ENCODE measurements at regions not wholly inside any gene's neighbourhood (a gene's known extent, or its start where the extent isn't known, plus 50 kb on each side); places are given as distances from the start of the nearest gene placed in this dataset.
"Not testable (repeated sequence)": the region's sequence is repeated elsewhere in the genome, so short reads cannot be mapped to it uniquely, and the experiment has no call there.

DNA sequence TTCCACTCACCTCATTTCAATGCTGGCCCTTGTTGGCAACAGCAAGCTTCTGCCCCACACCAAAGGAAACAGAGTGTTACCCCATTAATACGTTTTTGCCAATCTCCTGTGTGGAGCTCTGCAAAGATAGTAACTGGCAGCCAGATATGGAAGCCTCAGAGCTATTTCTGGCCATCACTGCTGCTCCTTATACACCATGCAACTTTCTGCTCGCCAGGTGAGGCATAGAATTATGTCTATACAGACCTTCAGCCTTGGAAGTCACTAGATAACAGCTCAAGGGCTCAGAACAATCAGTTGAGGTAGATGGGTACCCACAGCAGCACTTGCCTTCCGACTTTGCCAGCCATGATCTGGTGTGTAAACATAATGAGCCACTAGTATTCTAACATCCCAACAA is 214.8 kb upstream of the ALG10B start:
- no peak overlapping the region for H3K4me3 ChIP-seq (ENCODE audit: low read depth, low read length)
- DNase-seq (ENCODE audit: low read depth) = no peak
- TF ChIP-seq, protein P1, sequence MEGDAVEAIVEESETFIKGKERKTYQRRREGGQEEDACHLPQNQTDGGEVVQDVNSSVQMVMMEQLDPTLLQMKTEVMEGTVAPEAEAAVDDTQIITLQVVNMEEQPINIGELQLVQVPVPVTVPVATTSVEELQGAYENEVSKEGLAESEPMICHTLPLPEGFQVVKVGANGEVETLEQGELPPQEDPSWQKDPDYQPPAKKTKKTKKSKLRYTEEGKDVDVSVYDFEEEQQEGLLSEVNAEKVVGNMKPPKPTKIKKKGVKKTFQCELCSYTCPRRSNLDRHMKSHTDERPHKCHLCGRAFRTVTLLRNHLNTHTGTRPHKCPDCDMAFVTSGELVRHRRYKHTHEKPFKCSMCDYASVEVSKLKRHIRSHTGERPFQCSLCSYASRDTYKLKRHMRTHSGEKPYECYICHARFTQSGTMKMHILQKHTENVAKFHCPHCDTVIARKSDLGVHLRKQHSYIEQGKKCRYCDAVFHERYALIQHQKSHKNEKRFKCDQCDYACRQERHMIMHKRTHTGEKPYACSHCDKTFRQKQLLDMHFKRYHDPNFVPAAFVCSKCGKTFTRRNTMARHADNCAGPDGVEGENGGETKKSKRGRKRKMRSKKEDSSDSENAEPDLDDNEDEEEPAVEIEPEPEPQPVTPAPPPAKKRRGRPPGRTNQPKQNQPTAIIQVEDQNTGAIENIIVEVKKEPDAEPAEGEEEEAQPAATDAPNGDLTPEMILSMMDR (IDR thresholded peaks at IDR 0.05; ENCODE audit: insufficient read depth, low read length) = no peak

DNA sequence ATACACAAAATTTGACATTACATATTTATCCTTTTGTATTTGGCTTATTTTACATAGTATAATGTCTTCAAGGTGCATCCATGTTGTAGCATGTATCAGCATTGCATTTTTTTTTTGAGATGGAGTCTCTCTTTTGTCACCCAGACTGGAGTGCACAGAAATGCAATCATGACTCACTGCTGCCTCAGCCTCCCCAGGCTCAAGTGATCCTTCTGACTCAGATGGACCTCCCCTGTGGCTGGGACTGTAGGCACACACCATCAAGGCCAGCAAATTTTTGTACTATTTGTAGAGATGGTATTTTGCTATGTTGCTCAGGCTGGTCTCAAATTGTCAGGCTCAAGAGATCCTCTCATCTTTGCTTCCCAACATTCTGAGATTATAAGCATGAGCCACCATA is 214.4 kb upstream of the ALG10B start:
- no peak for DNase-seq (ENCODE audit: low read depth)
- TF ChIP-seq, protein P1 (IDR thresholded peaks at IDR 0.05; ENCODE audit: insufficient read depth, low read length) = no peak
- no peak overlapping the region for H3K4me3 ChIP-seq (ENCODE audit: low read depth, low read length)

DNA sequence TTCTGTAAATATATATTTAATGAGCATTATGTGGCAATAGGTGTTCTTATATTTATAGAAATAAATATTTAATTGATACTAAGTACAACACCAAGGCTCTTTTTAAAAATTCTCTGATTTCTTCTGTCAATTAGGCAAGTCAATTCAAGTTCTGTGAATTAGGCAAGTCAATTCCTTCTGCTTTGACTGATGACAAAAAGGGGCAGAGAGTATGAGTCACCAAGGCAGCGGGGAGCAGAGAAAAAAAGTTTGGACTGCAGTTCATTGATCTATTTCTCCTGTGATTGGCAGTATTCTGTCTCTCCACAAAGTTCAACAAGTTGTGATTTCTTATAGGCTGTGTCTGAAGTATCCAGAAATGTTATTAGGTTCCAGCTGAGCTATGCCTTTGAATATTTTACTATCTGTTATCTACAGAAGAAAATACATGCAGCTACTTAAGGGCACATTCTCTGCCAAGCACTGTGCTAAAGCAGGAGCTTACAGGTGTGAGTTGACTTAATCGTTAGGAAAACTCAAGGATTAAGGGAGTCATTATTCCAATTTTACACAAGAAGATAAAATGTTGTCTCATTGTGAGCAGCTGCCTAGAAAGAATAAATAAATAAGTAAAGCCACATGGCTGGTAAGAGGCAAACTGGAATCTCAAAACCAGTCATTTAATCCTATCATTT is 206.4 kb upstream of the ALG10B start:
- no peak for DNase-seq (ENCODE audit: low read depth)
- TF ChIP-seq, protein P1 (IDR thresholded peaks at IDR 0.05; ENCODE audit: insufficient read depth, low read length) = no peak
- H3K4me3 ChIP-seq (ENCODE audit: low read depth, low read length) = no peak overlapping the region

- DNase-seq (ENCODE audit: low read depth) = no peak
- TF ChIP-seq, protein P1 (IDR thresholded peaks at IDR 0.05; ENCODE audit: insufficient read depth, low read length) = no peak
- H3K4me3 ChIP-seq (ENCODE audit: low read depth, low read length) = no peak overlapping the region
Observed at GRCh38 chr12:38113991-38114390, 202.6 kb upstream of the ALG10B start.

DNA sequence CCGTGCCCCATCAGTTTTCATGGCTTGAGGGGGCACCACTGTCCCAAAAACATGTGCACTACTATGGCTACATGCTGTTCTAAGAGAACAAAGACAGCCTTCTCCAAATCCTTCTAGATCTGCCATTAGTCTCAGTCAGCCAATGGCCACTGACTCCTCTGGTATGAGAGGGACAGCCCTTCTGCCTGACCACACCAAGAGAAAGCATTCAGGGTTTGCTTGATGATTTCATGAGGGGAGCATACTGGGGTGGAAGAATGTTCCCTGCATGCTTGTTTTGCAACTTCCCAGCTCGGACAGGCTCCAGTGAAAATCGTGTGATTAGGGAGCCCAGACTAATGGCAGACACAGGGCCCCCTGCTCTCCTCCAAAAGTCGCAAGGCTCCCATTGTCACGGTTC is 199.6 kb upstream of the ALG10B start:
- no peak overlapping the region for H3K4me3 ChIP-seq (ENCODE audit: low read depth, low read length)
- TF ChIP-seq, protein P1 (IDR thresholded peaks at IDR 0.05; ENCODE audit: insufficient read depth, low read length) = no peak
- DNase-seq (ENCODE audit: low read depth) = no peak

DNA sequence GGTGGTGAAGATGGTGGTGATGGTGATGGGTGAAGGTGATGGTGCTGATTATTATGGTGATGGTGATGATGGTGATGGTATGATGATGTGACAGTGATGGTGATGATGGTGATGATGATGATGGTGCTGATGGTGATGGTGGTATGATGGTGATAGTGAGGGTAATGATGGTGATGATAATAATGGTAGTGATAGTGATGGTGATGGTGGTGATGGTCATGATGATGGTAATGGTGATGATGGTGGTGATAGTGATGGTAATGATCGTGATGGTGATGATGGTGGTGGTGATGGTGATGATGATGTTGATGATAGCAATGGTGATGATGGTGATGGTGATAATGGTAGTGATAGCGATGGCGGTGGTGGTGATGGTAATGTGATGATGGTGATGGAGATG is 197.9 kb upstream of the ALG10B start:
- TF ChIP-seq, protein P1 (IDR thresholded peaks at IDR 0.05; ENCODE audit: insufficient read depth, low read length) = no peak
- H3K4me3 ChIP-seq (ENCODE audit: low read depth, low read length) = no peak overlapping the region
- DNase-seq (ENCODE audit: low read depth) = no peak

DNA sequence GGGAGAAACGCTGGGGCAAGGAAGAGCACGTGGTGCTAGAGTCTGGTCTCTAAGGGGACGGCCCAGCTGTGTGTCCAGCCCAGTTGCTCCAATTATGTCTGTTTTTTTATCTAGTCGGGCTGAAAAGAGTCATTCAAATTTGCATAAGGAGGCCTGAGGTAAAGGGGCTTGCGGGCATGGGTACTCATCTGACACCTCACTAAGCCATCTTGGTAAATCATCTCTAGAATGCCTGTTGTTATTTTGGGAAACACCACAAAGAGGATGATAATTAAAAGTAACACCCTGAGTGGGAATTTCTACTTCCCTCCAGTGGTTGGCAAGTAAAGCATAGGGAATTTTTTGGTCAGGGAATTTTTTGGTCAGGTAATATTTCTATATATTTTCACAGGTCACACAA is 196.1 kb upstream of the ALG10B start:
- TF ChIP-seq, protein P1 (IDR thresholded peaks at IDR 0.05; ENCODE audit: insufficient read depth, low read length) = no peak
- DNase-seq (ENCODE audit: low read depth) = no peak
- H3K4me3 ChIP-seq (ENCODE audit: low read depth, low read length) = no peak overlapping the region

GRCh38 chr12:38123028-38123427 is 193.5 kb upstream of the ALG10B start:
- DNase-seq (ENCODE audit: low read depth); H3K4me3 ChIP-seq (ENCODE audit: low read depth, low read length): not testable (repeated sequence)

Measured in fibroblast of the aortic adventitia (primary cell).